ENCODE measurements at regions not wholly inside any gene's neighbourhood (a gene's known extent, or its start where the extent isn't known, plus 50 kb on each side); places are given as distances from the start of the nearest gene placed in this dataset.

DNA sequence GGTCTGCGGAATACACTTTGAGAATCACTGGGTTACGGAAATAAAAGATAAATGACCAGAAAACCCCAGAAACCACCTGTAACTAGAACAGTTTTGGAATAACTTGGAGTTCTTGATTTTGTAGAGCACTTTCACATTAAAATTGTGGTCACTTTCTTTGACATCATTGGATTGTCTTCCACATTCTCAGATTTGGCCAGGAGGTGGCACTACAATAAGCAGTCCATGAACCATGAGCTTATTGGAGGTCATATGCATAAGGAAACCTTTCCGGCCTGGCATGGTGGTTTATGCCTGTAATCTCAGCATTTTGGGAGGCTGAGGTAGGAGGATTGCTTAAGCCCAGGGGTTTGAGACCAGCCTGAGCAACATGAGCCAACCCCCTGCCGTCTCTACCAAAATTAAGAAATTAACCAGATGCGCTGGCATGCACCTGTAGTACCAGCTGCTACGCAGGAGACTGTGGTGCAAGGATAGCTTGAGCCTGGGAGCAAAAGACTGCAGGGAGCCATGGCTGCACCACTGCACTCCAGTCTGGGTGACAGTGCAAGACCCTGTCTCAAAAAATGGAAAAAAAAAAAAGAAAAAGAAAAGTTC, 107.7 kb upstream of the CAND1 start:
- DNase-seq = no peak

DNA sequence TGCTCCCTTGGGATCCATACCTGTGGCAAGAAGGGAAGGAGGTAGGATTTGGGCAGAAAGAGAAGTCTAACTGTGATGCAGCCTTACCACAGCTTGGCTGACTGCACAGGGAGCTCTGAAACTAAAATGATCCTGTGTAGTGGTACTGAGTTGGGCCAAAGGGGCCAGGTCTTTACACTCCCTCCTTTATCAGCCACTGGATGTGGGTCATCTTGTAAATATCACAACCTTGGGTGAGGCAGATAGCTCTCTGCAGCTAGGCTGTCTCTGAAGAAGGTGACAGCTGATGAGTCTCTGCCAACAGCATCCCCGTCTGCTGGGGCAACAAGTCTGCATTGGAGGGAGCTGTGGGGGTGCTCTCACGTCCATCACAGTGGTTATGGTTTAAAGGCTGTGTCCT, 95.9 kb upstream of the CAND1 start:
- DNase-seq = no peak

GRCh38 chr12:67182551-67182950, 86.6 kb upstream of the CAND1 start:
- no peak for DNase-seq

DNA sequence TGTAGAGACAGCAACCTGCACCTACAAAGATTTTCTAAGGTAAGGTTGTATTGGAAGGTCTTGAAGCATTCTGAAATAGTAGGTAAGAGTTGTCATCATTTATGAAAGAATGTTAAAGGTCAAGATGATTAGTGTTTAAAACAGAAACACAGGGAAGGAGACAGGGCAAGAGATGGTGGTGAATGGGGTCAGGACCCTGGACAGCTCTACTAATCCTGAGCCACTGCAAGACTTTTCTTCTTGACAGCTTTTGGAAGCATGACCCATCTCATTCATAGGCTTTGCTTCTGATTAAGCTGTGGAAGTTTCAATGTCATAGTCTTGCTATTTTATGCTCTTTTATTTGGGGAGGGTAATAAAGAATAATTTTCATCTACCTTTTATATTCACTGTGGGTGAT, 75.5 kb upstream of the CAND1 start:
- no peak for DNase-seq

GRCh38 chr12:67200386-67200785, 68.8 kb upstream of the CAND1 start:
- no peak for DNase-seq

DNA sequence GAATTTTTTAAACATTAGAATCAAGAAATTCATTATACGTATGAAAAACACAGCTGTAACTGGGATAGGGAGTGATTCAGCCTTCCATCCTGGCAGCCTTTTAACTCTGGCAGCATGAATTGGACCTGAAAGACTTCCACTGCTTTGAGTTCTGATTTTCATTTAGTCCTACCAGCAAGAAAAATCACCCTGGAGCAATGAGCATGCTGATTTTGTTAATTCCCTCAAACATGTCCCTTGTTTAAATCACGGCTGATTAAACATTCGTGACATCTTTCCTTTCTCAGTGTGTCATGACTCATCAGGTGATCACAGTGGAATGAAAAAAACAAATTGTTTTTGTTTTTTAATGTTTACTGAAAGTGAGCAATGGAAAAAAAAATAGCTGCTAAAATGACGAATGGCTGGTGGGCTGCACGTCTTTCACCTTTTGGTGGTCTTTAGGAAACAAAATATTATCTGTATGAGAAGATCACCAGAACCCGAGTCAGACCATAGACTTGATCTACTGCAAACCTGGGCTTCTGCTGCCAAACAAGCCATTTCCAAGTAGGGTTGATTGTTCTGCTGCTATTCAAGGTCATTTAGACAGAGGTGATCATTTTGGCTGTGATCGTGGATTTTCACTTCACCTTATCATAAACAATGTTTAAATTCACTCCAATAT, 67.0 kb upstream of the CAND1 start:
- no peak for DNase-seq

DNA sequence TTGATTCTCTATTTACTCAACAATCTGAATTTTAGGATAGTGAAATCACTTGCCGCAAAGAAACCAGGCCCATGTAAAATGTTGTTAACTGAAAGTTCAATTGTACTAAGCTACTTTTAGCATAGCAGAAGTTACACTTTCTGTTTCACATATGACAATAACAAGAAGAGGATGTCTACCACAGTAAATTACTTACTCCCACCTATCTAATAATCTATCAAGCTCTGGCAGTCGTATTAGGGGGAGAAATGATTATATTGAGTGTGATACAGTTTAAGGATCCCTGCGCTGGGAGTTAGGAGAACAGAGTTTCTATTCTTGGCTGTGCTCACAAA, 66.5 kb upstream of the CAND1 start:
- no peak for DNase-seq

GRCh38 chr12:67208281-67209067, 60.7 kb upstream of the CAND1 start:
- DNase-seq = no peak

DNA sequence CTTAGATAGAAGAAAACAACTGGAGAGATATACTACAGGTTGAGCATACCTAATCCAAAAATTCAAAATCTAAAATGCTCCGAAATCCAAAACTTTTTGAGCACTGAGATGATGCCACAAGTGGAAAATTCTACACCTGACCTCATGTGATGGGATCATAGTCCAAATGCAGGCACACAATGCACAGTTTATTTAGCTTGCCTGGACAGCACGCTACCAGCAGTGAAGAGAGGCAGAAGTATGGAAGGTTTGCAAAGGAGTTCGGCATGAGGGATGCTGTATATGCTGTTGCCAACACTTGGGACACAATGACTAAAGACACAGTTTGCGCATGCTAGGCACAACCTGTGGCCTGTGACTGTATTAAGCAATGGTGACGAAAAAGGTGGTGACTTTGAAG, 58.1 kb upstream of the CAND1 start:
- DNase-seq = no peak

- DNase-seq = no peak
These were observed 57.7 kb upstream of the CAND1 start for GRCh38 chr12:67211494-67211893.

GRCh38 chr12:67217647-67218046, 51.5 kb upstream of the CAND1 start:
- DNase-seq = no peak

Data from 8988T (cell line).